ENCODE measurements at regions not wholly inside any gene's neighbourhood (a gene's known extent, or its start where the extent isn't known, plus 50 kb on each side); places are given as distances from the start of the nearest gene placed in this dataset.

GRCh38 chr16:8062677-8063076, 527.6 kb downstream of the TMEM114 start:
- TF ChIP-seq CHD2 (IDR thresholded peaks at IDR 0.05; ENCODE audit: low read length, partially characterized antibody) (no peak), NR3C1 (IDR thresholded peaks at IDR 0.05) (no peak), RAD21 (conservative IDR thresholded peaks at IDR 0.05 in 1 of 2, IDR thresholded peaks at IDR 0.05 in 1 of 2) (no peak)
- TF ChIP-seq, protein P1, sequence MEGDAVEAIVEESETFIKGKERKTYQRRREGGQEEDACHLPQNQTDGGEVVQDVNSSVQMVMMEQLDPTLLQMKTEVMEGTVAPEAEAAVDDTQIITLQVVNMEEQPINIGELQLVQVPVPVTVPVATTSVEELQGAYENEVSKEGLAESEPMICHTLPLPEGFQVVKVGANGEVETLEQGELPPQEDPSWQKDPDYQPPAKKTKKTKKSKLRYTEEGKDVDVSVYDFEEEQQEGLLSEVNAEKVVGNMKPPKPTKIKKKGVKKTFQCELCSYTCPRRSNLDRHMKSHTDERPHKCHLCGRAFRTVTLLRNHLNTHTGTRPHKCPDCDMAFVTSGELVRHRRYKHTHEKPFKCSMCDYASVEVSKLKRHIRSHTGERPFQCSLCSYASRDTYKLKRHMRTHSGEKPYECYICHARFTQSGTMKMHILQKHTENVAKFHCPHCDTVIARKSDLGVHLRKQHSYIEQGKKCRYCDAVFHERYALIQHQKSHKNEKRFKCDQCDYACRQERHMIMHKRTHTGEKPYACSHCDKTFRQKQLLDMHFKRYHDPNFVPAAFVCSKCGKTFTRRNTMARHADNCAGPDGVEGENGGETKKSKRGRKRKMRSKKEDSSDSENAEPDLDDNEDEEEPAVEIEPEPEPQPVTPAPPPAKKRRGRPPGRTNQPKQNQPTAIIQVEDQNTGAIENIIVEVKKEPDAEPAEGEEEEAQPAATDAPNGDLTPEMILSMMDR (IDR thresholded peaks at IDR 0.05): no peak

Data from A549 (cell line).